ENCODE measurements at regions not wholly inside any gene's neighbourhood (a gene's known extent, or its start where the extent isn't known, plus 50 kb on each side); places are given as distances from the start of the nearest gene placed in this dataset.

DNA sequence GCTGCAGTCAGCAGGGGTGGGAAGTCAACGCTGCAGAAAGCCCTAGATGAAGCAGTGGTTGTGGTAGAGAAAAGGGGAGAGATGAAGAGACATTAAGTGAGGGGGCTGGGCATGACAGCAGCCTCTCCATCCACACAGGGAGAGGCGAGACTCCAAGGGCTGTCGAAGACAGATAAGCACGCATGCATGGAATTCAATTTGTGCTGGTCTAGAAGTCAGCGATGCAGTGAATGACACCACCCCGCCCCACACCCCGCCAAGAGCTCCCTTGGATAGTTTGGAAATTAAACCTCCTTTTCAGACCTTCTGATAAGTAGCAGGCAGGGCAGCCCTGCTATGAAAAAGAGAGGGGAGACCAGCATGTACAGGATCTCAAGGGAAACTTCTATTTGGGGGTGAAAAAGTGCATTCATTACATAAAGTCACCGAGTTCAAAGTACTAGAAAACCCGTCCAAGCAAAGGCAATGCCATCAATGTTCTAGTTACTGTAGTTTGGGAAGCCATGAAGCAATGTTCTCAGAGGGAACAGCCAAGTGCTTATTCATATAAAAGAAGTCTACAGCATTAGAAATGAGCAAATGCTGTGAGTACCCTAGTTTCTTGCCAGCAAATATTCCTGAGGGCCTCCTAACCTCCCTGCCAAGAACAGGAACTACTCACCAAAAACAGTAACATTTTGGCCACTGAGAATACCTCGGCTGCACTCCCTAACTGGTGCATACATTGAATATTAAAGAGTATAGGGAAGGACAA, 152.3 kb upstream of the ANXA10 start:
- no peak for TF ChIP-seq EZH2 (IDR thresholded peaks at IDR 0.05; ENCODE audit: borderline replicate concordance, low read length)
- TF ChIP-seq, protein P1, sequence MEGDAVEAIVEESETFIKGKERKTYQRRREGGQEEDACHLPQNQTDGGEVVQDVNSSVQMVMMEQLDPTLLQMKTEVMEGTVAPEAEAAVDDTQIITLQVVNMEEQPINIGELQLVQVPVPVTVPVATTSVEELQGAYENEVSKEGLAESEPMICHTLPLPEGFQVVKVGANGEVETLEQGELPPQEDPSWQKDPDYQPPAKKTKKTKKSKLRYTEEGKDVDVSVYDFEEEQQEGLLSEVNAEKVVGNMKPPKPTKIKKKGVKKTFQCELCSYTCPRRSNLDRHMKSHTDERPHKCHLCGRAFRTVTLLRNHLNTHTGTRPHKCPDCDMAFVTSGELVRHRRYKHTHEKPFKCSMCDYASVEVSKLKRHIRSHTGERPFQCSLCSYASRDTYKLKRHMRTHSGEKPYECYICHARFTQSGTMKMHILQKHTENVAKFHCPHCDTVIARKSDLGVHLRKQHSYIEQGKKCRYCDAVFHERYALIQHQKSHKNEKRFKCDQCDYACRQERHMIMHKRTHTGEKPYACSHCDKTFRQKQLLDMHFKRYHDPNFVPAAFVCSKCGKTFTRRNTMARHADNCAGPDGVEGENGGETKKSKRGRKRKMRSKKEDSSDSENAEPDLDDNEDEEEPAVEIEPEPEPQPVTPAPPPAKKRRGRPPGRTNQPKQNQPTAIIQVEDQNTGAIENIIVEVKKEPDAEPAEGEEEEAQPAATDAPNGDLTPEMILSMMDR (IDR thresholded peaks at IDR 0.05; ENCODE audit: low read length): no peak
